ENCODE measurements at regions not wholly inside any gene's neighbourhood (a gene's known extent, or its start where the extent isn't known, plus 50 kb on each side); places are given as distances from the start of the nearest gene placed in this dataset.

DNA sequence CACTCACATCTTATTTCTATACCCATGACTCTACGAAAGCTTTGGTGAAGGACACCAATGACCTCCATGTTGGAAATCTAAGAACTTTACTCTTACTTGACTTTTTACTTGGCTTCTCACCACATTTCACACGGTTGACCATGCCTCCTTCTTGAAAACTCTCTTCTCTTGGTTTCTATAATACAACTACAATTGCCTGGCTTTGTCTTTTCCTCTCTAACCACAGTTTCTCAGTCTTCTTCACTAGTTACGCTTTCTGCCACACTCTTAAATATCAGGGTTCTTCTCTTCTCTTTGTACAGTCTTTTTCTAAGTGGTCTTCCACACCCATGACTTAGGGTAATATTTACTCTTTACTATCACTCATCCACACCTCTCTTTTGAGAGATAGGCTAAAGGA lies 2079.8 kb upstream of the WWC1 start:
- TF ChIP-seq CTCF (IDR thresholded peaks at IDR 0.05) (no peak), POLR2A (IDR thresholded peaks at IDR 0.05) (no peak)
